Neural cell (in vitro differentiated cells): ENCODE measurements at regions not wholly inside any gene's neighbourhood (a gene's known extent, or its start where the extent isn't known, plus 50 kb on each side); places are given as distances from the start of the nearest gene placed in this dataset.

Experiments
- H2AFZ ChIP-seq: fragments of 200-600, 300-800 bp; sonication (generic), shearing (Covaris generic); 2 replicates; pipeline ENCODE4 v1.6.0; 2014; ENCODE audit warnings: low read depth, mild to moderate bottlenecking, antibody characterized with exemption, low read length, moderate library complexity
- H3F3A ChIP-seq: fragments of 200-600 bp; shearing (Covaris generic); 2 replicates; pipeline ENCODE4 v1.6.1; 2016; ENCODE audit warnings: mild to moderate bottlenecking, moderate library complexity, mixed read lengths, antibody characterized with exemption, low read length; ENCODE audit not compliant: insufficient read depth, poor library complexity, severe bottlenecking
- H3K27ac ChIP-seq: fragments of 200-600, 300-800 bp; sonication (generic), shearing (Covaris generic); 2 replicates; pipeline ENCODE4 v1.5.1; 2014; ENCODE audit warnings: mild to moderate bottlenecking, low read length, moderate library complexity
- H3K27me3 ChIP-seq: fragments of 300-800, 200-600 bp; sonication (generic), shearing (Covaris generic); 2 replicates; pipeline ENCODE4 v1.6.0; 2014; ENCODE audit warnings: mild to moderate bottlenecking, low read depth, low read length, moderate library complexity; ENCODE audit not compliant: insufficient read depth
- H3K36me3 ChIP-seq: fragments of 300-800, 200-600 bp; sonication (generic), shearing (Covaris generic); 2 replicates; pipeline ENCODE4 v1.5.1; 2014; ENCODE audit warnings: mild to moderate bottlenecking, antibody characterized with exemption, low read length, moderate library complexity; ENCODE audit not compliant: insufficient read depth
- H3K4me2 ChIP-seq: fragments of 300-800, 200-600 bp; sonication (generic), shearing (Covaris generic); 2 replicates; pipeline ENCODE4 v1.6.0; 2014; ENCODE audit warnings: mild to moderate bottlenecking, low read length
- H3K4me3 ChIP-seq: fragments of 300-800, 200-600 bp; sonication (generic), shearing (Covaris generic); 2 replicates; pipeline ENCODE4 v1.5.1; 2014; ENCODE audit warnings: mild to moderate bottlenecking, low read length, moderate library complexity
- H3K79me2 ChIP-seq: fragments of 200-600 bp; shearing (Covaris generic); replicated peaks from 2 replicates; pipeline ENCODE4 v1.6.0; 2014; ENCODE audit warnings: mild to moderate bottlenecking, low read length, moderate library complexity; ENCODE audit not compliant: insufficient read depth
- H3K9ac ChIP-seq: fragments of 300-800, 200-600 bp; sonication (generic), shearing (Covaris generic); 2 replicates; pipeline ENCODE4 v1.6.1; 2016; ENCODE audit warnings: mild to moderate bottlenecking, low read length, mixed read lengths
- H3K9me2 ChIP-seq: fragments of 200-600 bp; shearing (Covaris generic); 2 replicates; pipeline ENCODE4 v1.6.1; 2016; ENCODE audit warnings: mild to moderate bottlenecking, low read length, mixed read lengths; ENCODE audit not compliant: insufficient read depth
- H3K9me3 ChIP-seq: fragments of 200-600, 300-800 bp; sonication (generic), shearing (Covaris generic); 2 replicates; pipeline ENCODE4 v1.6.1; 2016; ENCODE audit warnings: mild to moderate bottlenecking, mixed run types, low read length, moderate library complexity, mixed read lengths
- H4K20me1 ChIP-seq: fragments of 200-600 bp; shearing (Covaris generic); 2 replicates; pipeline ENCODE4 v1.6.1; 2016; ENCODE audit warnings: mild to moderate bottlenecking, mixed run types; ENCODE audit not compliant: insufficient read depth
- CTCF ChIP-seq: fragments of 450-650 bp; IDR thresholded peaks from 2 replicates; pipeline ENCODE4 v1.5.1; 2014; ENCODE audit warnings: antibody characterized with exemption, mild to moderate bottlenecking, moderate library complexity; ENCODE audit not compliant: poor library complexity, severe bottlenecking
- EP300 ChIP-seq: fragments of 450-650 bp; conservative IDR thresholded peaks from 2 replicates; pipeline ENCODE4 v1.6.1; 2014; ENCODE audit warnings: antibody characterized with exemption, mild to moderate bottlenecking, moderate library complexity; ENCODE audit not compliant: poor library complexity, severe bottlenecking
- EZH2 ChIP-seq: fragments of 200-600, 300-800 bp; shearing (Covaris generic), sonication (generic); IDR thresholded peaks from 2 replicates; pipeline ENCODE4 v1.6.1; 2014; ENCODE audit warnings: antibody characterized with exemption, low read length, borderline replicate concordance, mild to moderate bottlenecking; ENCODE audit not compliant: insufficient read depth, poor library complexity, severe bottlenecking
- MXI1 ChIP-seq: fragments of 450-650 bp; conservative IDR thresholded peaks from 2 replicates; pipeline ENCODE4 v1.6.1; 2014; ENCODE audit warnings: antibody characterized with exemption, mild to moderate bottlenecking; ENCODE audit not compliant: poor library complexity, severe bottlenecking
- POLR2AphosphoS5 ChIP-seq: IDR thresholded peaks from 2 replicates; pipeline ENCODE4 v1.6.1; 2012
- RAD21 ChIP-seq: fragments of 450-650 bp; conservative IDR thresholded peaks from 2 replicates; pipeline ENCODE4 v1.6.1; 2014; ENCODE audit warnings: antibody characterized with exemption, mild to moderate bottlenecking, moderate library complexity
- REST ChIP-seq: IDR thresholded peaks from 2 replicates; pipeline ENCODE4 v1.6.1; 2012; ENCODE audit warnings: borderline replicate concordance
- SMC3 ChIP-seq: fragments of 450-650 bp; conservative IDR thresholded peaks from 2 replicates; pipeline ENCODE4 v1.6.1; 2014; ENCODE audit warnings: antibody characterized with exemption, mild to moderate bottlenecking, moderate library complexity; ENCODE audit not compliant: poor library complexity
- TAF1 ChIP-seq: IDR thresholded peaks from 2 replicates; pipeline ENCODE4 v1.6.1; 2012; ENCODE audit warnings: low read depth

- Histone ChIP-seq H2AFZ (no peak overlapping the region), H3F3A (no peaks in the 10 kb centered on the region), H3K27me3 (no peaks in the 10 kb centered on the region), H3K9ac (no peak overlapping the region), H3K79me2 (no peaks in the 10 kb centered on the region), H3K9me3 (no peaks in the 10 kb centered on the region), H3K4me3 (no peak overlapping the region), H3K27ac (no peak overlapping the region), H3K4me2 (no peak overlapping the region), H3K9me2 (no peaks in the 10 kb centered on the region), H3K36me3 (no peaks in the 10 kb centered on the region), H4K20me1 (no peaks in the 10 kb centered on the region)
- TF ChIP-seq CTCF (no peak), POLR2AphosphoS5 (no peak), RAD21 (no peak), REST (no peak), SMC3 (no peak)
These were observed 1180.3 kb upstream of the B3GALT2 start for GRCh38 chr1:194366705-194367104.

- no peaks in the 10 kb centered on the region for H4K20me1 ChIP-seq
- no peaks in the 10 kb centered on the region for H3K27me3 ChIP-seq
- no peak overlapping the region for H2AFZ ChIP-seq
- TF ChIP-seq EP300 (no peak), EZH2 (no peak), CTCF (no peak), MXI1 (no peak), RAD21 (no peak), POLR2AphosphoS5 (no peak), TAF1 (no peak), REST (no peak), SMC3 (no peak)
- no peak overlapping the region for H3K9ac ChIP-seq
- no peaks in the 10 kb centered on the region for H3K79me2 ChIP-seq
- no peaks in the 10 kb centered on the region for H3F3A ChIP-seq
- no peaks in the 10 kb centered on the region for H3K36me3 ChIP-seq
- H3K4me3 ChIP-seq: no peak overlapping the region
- no peak overlapping the region for H3K4me2 ChIP-seq
- H3K9me2 ChIP-seq: no peaks in the 10 kb centered on the region
- no peaks in the 10 kb centered on the region for H3K9me3 ChIP-seq
- H3K27ac ChIP-seq: no peak overlapping the region
These were observed 1175.9 kb upstream of the B3GALT2 start for GRCh38 chr1:194362327-194362726.
